ENCODE measurements at regions not wholly inside any gene's neighbourhood (a gene's known extent, or its start where the extent isn't known, plus 50 kb on each side); places are given as distances from the start of the nearest gene placed in this dataset.

- H3K4me3 ChIP-seq (ENCODE audit: low read depth, low read length) = no peak overlapping the region
- DNase-seq (ENCODE audit: low read depth) = no peak
- TF ChIP-seq MAX (IDR thresholded peaks at IDR 0.05; ENCODE audit: low read depth, low read length) = no peak
- TF ChIP-seq MYC (IDR thresholded peaks at IDR 0.05; ENCODE audit: low read depth, low read length) = no peak
- TF ChIP-seq POLR2A (IDR thresholded peaks at IDR 0.05; ENCODE audit: extremely low read depth, insufficient read length) = no peak
- TF ChIP-seq, protein P1, sequence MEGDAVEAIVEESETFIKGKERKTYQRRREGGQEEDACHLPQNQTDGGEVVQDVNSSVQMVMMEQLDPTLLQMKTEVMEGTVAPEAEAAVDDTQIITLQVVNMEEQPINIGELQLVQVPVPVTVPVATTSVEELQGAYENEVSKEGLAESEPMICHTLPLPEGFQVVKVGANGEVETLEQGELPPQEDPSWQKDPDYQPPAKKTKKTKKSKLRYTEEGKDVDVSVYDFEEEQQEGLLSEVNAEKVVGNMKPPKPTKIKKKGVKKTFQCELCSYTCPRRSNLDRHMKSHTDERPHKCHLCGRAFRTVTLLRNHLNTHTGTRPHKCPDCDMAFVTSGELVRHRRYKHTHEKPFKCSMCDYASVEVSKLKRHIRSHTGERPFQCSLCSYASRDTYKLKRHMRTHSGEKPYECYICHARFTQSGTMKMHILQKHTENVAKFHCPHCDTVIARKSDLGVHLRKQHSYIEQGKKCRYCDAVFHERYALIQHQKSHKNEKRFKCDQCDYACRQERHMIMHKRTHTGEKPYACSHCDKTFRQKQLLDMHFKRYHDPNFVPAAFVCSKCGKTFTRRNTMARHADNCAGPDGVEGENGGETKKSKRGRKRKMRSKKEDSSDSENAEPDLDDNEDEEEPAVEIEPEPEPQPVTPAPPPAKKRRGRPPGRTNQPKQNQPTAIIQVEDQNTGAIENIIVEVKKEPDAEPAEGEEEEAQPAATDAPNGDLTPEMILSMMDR (IDR thresholded peaks at IDR 0.05; ENCODE audit: low read depth, low read length) = no peak
Observed at GRCh38 chr11:101188801-101189200, 59.2 kb upstream of the PGR start.

DNA sequence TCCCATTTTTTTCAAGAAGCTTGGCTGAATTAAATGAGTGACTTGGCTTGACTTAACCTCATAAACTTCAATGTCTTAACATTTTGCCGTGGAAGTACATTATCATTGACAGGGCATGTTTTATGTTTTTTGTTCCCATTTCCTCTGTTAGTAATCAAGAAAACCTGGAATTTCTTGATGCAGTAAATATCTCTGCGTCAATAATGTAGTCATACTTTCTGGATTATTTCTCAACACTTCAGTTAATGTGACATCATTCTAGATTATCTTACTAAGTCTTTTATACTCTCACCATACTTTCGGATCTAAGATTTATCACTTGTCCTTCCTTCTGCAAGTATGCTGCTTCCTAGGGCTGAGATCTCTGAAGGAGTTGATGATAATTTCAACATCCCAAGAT, 58.6 kb upstream of the PGR start:
- no peak overlapping the region for H3K4me3 ChIP-seq (ENCODE audit: low read depth, low read length)
- no peak for TF ChIP-seq MYC (IDR thresholded peaks at IDR 0.05; ENCODE audit: low read depth, low read length)
- no peak for TF ChIP-seq MAX (IDR thresholded peaks at IDR 0.05; ENCODE audit: low read depth, low read length)
- TF ChIP-seq POLR2A (IDR thresholded peaks at IDR 0.05; ENCODE audit: extremely low read depth, insufficient read length) = no peak
- TF ChIP-seq, protein P1 (IDR thresholded peaks at IDR 0.05; ENCODE audit: low read depth, low read length) = no peak
- DNase-seq (ENCODE audit: low read depth) = no peak

- TF ChIP-seq POLR2A (IDR thresholded peaks at IDR 0.05; ENCODE audit: extremely low read depth, insufficient read length) (no peak), MAX (IDR thresholded peaks at IDR 0.05; ENCODE audit: low read depth, low read length) (no peak), MYC (IDR thresholded peaks at IDR 0.05; ENCODE audit: low read depth, low read length) (no peak)
- TF ChIP-seq, protein P1 (IDR thresholded peaks at IDR 0.05; ENCODE audit: low read depth, low read length) = no peak
- DNase-seq (ENCODE audit: low read depth) = no peak
- no peak overlapping the region for H3K4me3 ChIP-seq (ENCODE audit: low read depth, low read length)
Observed at GRCh38 chr11:101187748-101188147, 58.1 kb upstream of the PGR start.

- TF ChIP-seq POLR2A (IDR thresholded peaks at IDR 0.05; ENCODE audit: extremely low read depth, insufficient read length) (no peak), MAX (IDR thresholded peaks at IDR 0.05; ENCODE audit: low read depth, low read length) (no peak)
- DNase-seq (ENCODE audit: low read depth) = no peak
- H3K4me3 ChIP-seq (ENCODE audit: low read depth, low read length) = no peak overlapping the region
Observed at GRCh38 chr11:101185985-101186384, 56.4 kb upstream of the PGR start.

- DNase-seq (ENCODE audit: low read depth) = no peak
- no peak overlapping the region for H3K4me3 ChIP-seq (ENCODE audit: low read depth, low read length)
- no peak for TF ChIP-seq POLR2A (IDR thresholded peaks at IDR 0.05; ENCODE audit: extremely low read depth, insufficient read length)
- TF ChIP-seq MYC (IDR thresholded peaks at IDR 0.05; ENCODE audit: low read depth, low read length) = no peak
- TF ChIP-seq MAX (IDR thresholded peaks at IDR 0.05; ENCODE audit: low read depth, low read length) = no peak
- TF ChIP-seq, protein P1 (IDR thresholded peaks at IDR 0.05; ENCODE audit: low read depth, low read length) = no peak
Observed at GRCh38 chr11:101182467-101182866, 52.9 kb upstream of the PGR start.

DNA sequence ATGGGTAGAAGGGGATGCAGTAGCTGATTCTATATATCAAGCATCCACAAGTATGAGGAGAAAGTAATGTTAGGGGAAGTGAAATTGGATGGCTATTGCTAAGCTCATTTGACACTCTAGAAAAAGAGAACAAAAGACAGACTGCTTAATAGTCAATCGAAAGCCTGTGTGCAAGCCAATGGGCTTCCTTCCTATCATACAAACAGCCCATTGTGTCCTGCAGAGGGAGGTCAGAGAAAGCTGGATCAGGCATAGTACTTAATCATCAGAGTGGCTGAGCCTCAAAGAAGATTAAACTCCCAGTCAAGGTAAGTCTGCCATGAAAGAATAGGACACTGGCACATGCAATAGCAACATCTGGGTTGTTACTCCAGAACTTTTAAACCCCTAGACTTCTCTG, 50.9 kb upstream of the PGR start:
- no peak overlapping the region for H3K4me3 ChIP-seq (ENCODE audit: low read depth, low read length)
- no peak for DNase-seq (ENCODE audit: low read depth)
- TF ChIP-seq POLR2A (IDR thresholded peaks at IDR 0.05; ENCODE audit: extremely low read depth, insufficient read length) (no peak), MAX (IDR thresholded peaks at IDR 0.05; ENCODE audit: low read depth, low read length) (no peak), MYC (IDR thresholded peaks at IDR 0.05; ENCODE audit: low read depth, low read length) (no peak)
- TF ChIP-seq, protein P1 (IDR thresholded peaks at IDR 0.05; ENCODE audit: low read depth, low read length) = no peak

Measured in NB4 (cell line).